Colonic mucosa (tissue), 4 donors: ENCODE measurements at regions not wholly inside any gene's neighbourhood (a gene's known extent, or its start where the extent isn't known, plus 50 kb on each side); places are given as distances from the start of the nearest gene placed in this dataset.

Experiments used
- DNase-seq: peaks from one replicate; pipeline ENCODE4 v3.0.0-alpha.2; 2020
- H3K27ac ChIP-seq: fragments of 200-600 bp; one replicate; pipeline ENCODE4 v1.8.0; 2021
- H3K27me3 ChIP-seq: fragments of 200-600 bp; one replicate; pipeline ENCODE4 v1.8.0; 2021
- H3K36me3 ChIP-seq: fragments of 200-600 bp; one replicate; pipeline ENCODE4 v1.8.0; 2021
- H3K4me1 ChIP-seq: fragments of 200-600 bp; one replicate; pipeline ENCODE4 v1.8.0; 2021; ENCODE audit warnings: mild to moderate bottlenecking
- H3K4me3 ChIP-seq: fragments of 200-600 bp; one replicate; pipeline ENCODE4 v1.8.0; 2021
- H3K9ac ChIP-seq, 2 donors: one replicate each; pipeline ENCODE4 v1.7.0; 2013; ENCODE audit warnings: control low read depth in 2 of 2, low read depth in 2 of 2, low read length in 2 of 2
- H3K9me3 ChIP-seq: fragments of 200-600 bp; one replicate; pipeline ENCODE4 v1.8.0; 2021
- intact Hi-C: fragments of 100-400 bp; cut with DNase I; formaldehyde crosslinking; loops from one replicate; pipeline ENCODE4 v1.14.1; 2022
- TF ChIP-seq, protein P1 (sequence below): fragments of 200-600 bp; IDR thresholded peaks from one replicate; pipeline ENCODE4 v1.8.0; 2022; ENCODE audit warnings: antibody characterized with exemption, mild to moderate bottlenecking
- donor health status: healthy.
- donor health status: DM: no; HTN: no; CAD: no.
- donor health status: DM: no; HTN: no; CAD: no.

- Histone ChIP-seq H3K4me1 (no peaks in the 10 kb centered on the region), H3K27me3 (no peaks in the 10 kb centered on the region), H3K9me3 (no peaks in the 10 kb centered on the region), H3K36me3 (no peaks in the 10 kb centered on the region), H3K9ac (no peak overlapping the region), H3K4me3 (no peak overlapping the region), H3K27ac (no peak overlapping the region)
- DNase-seq = no peak
- TF ChIP-seq, protein P1, sequence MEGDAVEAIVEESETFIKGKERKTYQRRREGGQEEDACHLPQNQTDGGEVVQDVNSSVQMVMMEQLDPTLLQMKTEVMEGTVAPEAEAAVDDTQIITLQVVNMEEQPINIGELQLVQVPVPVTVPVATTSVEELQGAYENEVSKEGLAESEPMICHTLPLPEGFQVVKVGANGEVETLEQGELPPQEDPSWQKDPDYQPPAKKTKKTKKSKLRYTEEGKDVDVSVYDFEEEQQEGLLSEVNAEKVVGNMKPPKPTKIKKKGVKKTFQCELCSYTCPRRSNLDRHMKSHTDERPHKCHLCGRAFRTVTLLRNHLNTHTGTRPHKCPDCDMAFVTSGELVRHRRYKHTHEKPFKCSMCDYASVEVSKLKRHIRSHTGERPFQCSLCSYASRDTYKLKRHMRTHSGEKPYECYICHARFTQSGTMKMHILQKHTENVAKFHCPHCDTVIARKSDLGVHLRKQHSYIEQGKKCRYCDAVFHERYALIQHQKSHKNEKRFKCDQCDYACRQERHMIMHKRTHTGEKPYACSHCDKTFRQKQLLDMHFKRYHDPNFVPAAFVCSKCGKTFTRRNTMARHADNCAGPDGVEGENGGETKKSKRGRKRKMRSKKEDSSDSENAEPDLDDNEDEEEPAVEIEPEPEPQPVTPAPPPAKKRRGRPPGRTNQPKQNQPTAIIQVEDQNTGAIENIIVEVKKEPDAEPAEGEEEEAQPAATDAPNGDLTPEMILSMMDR = no peak
- intact Hi-C loops = no loop called here
These were observed 483.4 kb downstream of the RNF144A start for GRCh38 chr2:7400628-7401027.

DNA sequence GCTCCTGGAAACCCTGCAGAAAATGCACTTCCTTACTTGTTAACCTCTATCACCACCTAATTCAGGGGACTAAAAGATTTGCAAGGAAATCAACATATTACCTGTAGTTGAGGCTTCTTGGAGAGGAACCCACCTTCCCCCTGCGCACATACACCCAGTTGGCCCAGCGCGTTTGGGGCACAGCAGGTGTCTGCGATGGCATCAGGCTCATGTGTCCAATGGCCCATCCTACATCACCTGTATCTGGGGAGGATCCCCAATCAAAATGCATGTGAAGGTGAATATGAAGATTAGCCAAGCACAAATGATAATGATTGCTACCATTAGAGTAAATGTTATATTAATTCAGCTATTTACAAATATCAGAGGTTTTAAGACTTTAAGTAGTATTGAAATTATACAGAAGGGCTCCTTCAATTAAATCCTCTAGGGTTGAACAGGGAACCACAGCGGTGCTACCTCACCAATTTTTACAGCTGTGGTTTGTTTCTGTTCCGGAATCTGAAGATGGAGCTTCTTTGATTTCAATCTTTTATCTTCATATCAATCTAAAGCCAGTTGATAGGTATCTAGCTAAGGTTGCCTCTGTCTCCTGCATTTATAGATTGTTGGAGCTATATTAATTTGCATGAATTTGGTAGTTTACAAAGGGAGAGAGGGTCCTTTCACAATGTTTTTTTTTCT, 486.0 kb downstream of the RNF144A start:
- Histone ChIP-seq H3K27me3 (no peaks in the 10 kb centered on the region), H3K9me3 (no peaks in the 10 kb centered on the region), H3K4me3 (no peak overlapping the region), H3K36me3 (no peaks in the 10 kb centered on the region), H3K27ac (no peak overlapping the region), H3K4me1 (no peaks in the 10 kb centered on the region), H3K9ac (no peak overlapping the region)
- DNase-seq = no peak
- TF ChIP-seq, protein P1 = no peak
- intact Hi-C loops = no loop called here

GRCh38 chr2:7405861-7406715, 488.9 kb downstream of the RNF144A start:
- no peak for DNase-seq
- Histone ChIP-seq H3K9ac (no peak overlapping the region), H3K4me3 (no peak overlapping the region), H3K9me3 (no peaks in the 10 kb centered on the region), H3K4me1 (no peaks in the 10 kb centered on the region), H3K36me3 (no peaks in the 10 kb centered on the region), H3K27me3 (no peaks in the 10 kb centered on the region), H3K27ac (no peak overlapping the region)
- intact Hi-C loops = no loop called here
- TF ChIP-seq, protein P1 = no peak

GRCh38 chr2:7407001-7407400, 489.8 kb downstream of the RNF144A start:
- Histone ChIP-seq H3K27me3 (no peaks in the 10 kb centered on the region), H3K9me3 (no peaks in the 10 kb centered on the region), H3K27ac (no peak overlapping the region), H3K4me1 (no peaks in the 10 kb centered on the region), H3K4me3 (no peak overlapping the region), H3K9ac (no peak overlapping the region), H3K36me3 (no peaks in the 10 kb centered on the region)
- DNase-seq = no peak
- intact Hi-C loops = no loop called here
- TF ChIP-seq, protein P1 = no peak

DNA sequence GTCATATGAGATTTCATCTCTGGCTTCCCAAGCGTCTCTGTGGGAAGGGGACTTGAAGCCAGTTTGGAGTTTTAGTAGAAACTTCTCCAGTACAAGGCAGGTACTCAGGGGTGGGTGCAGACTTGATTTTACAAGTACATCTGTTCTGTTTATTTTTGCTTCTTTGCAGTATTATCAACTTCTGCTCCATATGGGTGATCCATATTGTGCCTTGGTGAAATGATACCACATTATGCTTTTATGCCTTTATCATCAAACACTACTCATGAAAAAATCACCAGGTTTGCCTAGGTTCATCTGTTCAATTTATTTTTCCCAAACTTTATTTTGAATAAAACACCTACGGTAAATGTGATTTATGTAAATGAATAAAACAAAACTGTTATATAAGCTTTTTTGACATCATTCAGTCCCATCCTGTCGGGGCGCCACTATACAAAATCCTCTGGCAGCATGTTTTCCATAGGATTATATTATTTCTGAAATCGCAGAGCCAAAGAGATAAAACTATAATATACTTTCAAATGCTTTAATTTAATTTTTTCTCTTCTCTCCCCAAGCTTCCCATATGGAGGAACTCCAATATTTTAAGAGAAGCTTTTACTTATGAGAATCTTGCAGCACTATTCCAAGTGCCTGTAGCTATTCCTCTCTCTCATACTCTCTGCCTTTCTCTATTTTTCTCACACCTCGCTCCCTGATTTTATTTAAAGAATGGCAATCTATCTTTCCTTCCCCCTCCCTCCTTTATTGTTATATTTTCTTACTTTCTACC, 490.9 kb downstream of the RNF144A start:
- DNase-seq = no peak
- no peak overlapping the region for H3K27ac ChIP-seq
- H3K36me3 ChIP-seq = no peaks in the 10 kb centered on the region
- no peaks in the 10 kb centered on the region for H3K4me1 ChIP-seq
- H3K4me3 ChIP-seq = no peak overlapping the region
- intact Hi-C loops = no loop called here
- H3K9me3 ChIP-seq = no peaks in the 10 kb centered on the region
- TF ChIP-seq, protein P1 = no peak
- no peaks in the 10 kb centered on the region for H3K27me3 ChIP-seq
- H3K9ac ChIP-seq = no peak overlapping the region
